PFSK-1 (cell line): ENCODE measurements at regions not wholly inside any gene's neighbourhood (a gene's known extent, or its start where the extent isn't known, plus 50 kb on each side); places are given as distances from the start of the nearest gene placed in this dataset.

Experiments used
- FOXP2 ChIP-seq: optimal IDR thresholded peaks from 2 replicates; pipeline ENCODE3; 2011; ENCODE audit warnings: borderline replicate concordance, control low read depth, inconsistent platforms; ENCODE audit not compliant: insufficient read depth; ENCODE audit errors: extremely low read length, extremely low read depth
- POLR2AphosphoS5 ChIP-seq: IDR thresholded peaks from 2 replicates; pipeline ENCODE4 v1.6.1; 2012; ENCODE audit warnings: low read depth, mild to moderate bottlenecking, control low read depth, low read length, moderate library complexity
- SIN3A ChIP-seq: IDR thresholded peaks from 2 replicates; pipeline ENCODE4 v1.6.1; 2012; ENCODE audit warnings: mild to moderate bottlenecking, low read length, moderate library complexity, borderline replicate concordance; ENCODE audit not compliant: insufficient read depth
- TAF1 ChIP-seq: IDR thresholded peaks from 2 replicates; pipeline ENCODE4 v1.6.1; 2012; ENCODE audit warnings: low read length, control low read depth, borderline replicate concordance; ENCODE audit not compliant: insufficient read depth
- TF ChIP-seq, protein P1 (sequence below), 2 experiments: IDR thresholded peaks; 2 replicates each; pipeline versions ENCODE4 v1.6.1 to v1.8.0; 2011 to 2012; ENCODE audit warnings: low read depth in 2 of 2, low read length in 2 of 2, control low read depth in 1 of 2, inconsistent platforms in 1 of 2, mild to moderate bottlenecking in 1 of 2, moderate library complexity in 1 of 2; ENCODE audit not compliant: insufficient read depth in 1 of 2

DNA sequence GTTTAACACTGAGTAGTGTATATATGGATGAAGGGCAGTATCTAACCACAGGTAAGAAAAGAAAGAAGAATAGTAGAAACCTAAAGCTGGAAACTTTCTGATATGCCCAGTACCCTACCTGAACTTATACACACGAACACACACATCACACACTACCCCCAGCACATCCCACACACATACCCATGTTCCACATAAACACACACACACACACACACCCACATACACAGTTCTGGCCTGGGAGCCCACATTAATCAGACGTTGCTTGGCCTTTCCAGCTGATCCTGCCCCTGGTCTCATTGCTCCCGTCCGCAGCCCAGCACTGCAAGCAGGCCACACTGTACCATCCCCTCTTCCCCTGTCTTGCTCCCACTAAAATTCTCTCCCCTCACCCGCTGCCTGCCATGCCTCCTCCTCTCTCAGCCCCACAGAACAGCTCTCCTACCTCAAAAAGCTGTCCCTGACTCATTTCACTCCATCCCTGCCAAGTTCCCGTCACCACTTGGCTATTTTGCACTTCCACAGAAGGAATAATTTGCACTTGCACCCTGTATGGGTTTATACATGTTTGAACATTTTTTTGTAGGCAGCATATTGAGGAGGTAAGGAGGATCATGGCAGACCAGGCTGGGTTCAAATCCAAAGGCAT lies 185.8 kb upstream of the PPP2R3A start:
- TF ChIP-seq TAF1 (no peak), FOXP2 (no peak), POLR2AphosphoS5 (no peak), SIN3A (no peak)
- TF ChIP-seq, protein P1, sequence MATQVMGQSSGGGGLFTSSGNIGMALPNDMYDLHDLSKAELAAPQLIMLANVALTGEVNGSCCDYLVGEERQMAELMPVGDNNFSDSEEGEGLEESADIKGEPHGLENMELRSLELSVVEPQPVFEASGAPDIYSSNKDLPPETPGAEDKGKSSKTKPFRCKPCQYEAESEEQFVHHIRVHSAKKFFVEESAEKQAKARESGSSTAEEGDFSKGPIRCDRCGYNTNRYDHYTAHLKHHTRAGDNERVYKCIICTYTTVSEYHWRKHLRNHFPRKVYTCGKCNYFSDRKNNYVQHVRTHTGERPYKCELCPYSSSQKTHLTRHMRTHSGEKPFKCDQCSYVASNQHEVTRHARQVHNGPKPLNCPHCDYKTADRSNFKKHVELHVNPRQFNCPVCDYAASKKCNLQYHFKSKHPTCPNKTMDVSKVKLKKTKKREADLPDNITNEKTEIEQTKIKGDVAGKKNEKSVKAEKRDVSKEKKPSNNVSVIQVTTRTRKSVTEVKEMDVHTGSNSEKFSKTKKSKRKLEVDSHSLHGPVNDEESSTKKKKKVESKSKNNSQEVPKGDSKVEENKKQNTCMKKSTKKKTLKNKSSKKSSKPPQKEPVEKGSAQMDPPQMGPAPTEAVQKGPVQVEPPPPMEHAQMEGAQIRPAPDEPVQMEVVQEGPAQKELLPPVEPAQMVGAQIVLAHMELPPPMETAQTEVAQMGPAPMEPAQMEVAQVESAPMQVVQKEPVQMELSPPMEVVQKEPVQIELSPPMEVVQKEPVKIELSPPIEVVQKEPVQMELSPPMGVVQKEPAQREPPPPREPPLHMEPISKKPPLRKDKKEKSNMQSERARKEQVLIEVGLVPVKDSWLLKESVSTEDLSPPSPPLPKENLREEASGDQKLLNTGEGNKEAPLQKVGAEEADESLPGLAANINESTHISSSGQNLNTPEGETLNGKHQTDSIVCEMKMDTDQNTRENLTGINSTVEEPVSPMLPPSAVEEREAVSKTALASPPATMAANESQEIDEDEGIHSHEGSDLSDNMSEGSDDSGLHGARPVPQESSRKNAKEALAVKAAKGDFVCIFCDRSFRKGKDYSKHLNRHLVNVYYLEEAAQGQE (IDR thresholded peaks at IDR 0.05; ENCODE audit: insufficient read depth in 1 of 2, low read depth in 2 of 2, low read length in 2 of 2), result no peak

DNA sequence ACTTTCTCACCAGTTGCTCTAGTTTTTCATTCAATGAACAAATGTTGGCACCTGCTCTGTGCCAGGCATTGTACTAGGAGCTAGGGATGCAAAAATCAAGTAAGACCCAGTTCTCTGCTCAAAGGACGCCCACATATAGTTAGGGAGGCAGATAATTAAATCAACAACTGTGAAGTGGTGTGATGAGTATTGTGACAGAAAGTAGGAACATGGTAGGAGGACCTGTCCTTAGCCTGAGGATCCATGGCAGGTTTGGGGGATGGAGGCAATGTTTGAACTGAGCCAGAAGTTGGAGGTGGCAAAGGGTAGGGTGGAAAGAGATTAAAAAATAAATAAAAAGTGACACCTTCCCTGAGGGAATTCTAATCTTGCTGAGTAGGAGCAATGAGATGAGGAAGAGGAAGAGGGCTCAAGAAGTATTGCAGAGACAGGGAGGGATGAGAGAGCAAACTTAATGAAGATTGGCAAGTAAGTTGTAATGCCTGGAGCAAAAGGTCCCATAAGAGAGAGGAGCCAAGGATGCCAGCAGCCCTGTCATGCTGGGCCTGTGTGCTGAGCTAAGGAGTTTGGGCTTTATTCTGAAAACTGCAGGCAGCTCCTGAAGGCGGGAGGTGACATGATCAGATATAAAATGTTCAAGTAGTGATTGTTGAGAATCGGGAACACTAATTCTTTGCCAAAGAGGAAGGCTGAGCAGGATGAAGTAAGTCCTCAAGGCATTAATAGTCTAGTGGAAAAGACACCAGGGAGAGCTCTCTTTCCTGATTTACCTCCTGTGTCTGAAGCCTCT lies 184.3 kb upstream of the PPP2R3A start:
- TF ChIP-seq TAF1, result no peak

DNA sequence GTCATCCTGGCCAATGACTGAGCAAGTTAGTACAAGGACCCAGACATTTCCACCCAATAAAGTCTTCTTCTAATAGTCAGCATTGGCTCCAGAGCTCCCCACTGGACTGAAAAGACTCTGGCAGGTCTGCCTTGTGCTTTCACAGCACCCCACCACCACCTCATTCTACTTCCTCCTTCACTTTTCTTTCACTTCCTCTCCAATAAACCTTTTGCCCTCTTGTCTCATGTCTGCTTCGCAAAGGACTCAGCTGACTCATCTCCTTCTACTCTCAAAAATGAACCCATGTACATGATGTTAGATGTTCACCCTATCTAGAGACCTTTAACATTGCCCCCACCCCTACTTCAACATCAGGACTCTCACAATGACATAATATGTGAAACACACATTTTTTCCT lies 181.0 kb upstream of the PPP2R3A start:
- no peak for TF ChIP-seq FOXP2

DNA sequence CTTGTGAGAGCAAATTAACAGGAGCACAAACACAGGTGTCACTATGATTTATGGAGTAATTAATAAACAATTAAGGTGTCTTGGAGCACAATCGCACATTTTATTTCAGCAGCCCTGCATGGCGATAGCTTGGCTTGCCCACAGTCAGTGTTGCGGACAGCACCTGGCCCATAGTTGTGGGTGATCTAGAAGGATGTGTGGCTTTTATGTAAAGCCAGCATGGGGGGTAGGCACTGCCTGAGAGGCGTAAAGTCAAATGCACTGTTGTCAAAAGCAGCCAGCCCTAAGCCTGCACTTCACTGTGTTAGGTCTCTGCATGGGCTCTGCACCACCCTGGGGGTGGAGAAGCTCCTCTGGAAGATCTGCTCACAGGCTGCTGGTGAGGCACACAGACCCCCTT lies 177.4 kb upstream of the PPP2R3A start:
- no peak for TF ChIP-seq TAF1
- TF ChIP-seq, protein P1 (IDR thresholded peaks at IDR 0.05; ENCODE audit: insufficient read depth in 1 of 2, low read depth in 2 of 2, low read length in 2 of 2), result no peak
- no peak for TF ChIP-seq SIN3A
- no peak for TF ChIP-seq POLR2AphosphoS5
- no peak for TF ChIP-seq FOXP2

DNA sequence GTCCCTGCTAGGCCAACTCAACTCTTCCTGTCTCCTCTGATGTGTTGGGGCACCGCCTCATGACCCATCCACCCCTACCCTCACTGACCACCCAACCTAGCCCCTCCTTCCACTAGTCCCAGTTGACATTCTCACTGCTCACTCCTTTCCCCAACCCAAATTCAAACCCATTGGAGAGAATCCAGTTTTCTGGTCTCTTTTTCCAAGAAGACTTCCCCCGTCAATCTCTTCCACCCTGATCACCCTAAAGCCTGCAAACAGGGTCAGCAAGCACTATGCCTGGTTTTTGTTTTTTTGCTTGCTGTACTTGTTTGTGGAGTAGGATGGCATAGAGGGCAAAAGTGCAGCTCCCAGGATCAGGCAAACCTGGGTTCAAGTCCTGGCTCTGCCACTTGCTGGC lies 176.6 kb upstream of the PPP2R3A start:
- TF ChIP-seq TAF1 (no peak), FOXP2 (no peak), POLR2AphosphoS5 (no peak), SIN3A (no peak)
- TF ChIP-seq, protein P1 (IDR thresholded peaks at IDR 0.05; ENCODE audit: insufficient read depth in 1 of 2, low read depth in 2 of 2, low read length in 2 of 2), result no peak

DNA sequence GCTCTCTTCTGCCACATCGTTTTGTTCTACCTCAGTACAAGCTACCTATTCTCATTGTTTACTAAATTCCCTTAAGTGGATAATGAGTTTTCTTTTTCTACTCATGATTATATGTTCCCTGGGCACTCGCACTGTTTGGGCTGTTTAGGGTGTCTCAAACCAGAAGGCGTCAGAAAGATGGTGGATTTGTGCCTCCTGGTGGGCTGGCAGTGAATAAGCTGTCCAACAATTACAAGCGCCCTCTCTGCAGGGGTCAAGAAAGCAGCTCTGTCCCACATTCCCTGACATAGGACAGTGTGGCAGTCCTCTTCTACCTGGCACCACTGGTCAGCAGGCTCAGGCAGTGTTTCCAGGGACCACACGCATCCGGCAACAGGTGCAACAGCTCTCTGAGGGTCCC lies 173.4 kb upstream of the PPP2R3A start:
- TF ChIP-seq TAF1 (no peak), FOXP2 (no peak), SIN3A (no peak), POLR2AphosphoS5 (no peak)
- TF ChIP-seq, protein P1 (IDR thresholded peaks at IDR 0.05; ENCODE audit: insufficient read depth in 1 of 2, low read depth in 2 of 2, low read length in 2 of 2), result no peak
